ENCODE measurements at regions not wholly inside any gene's neighbourhood (a gene's known extent, or its start where the extent isn't known, plus 50 kb on each side); places are given as distances from the start of the nearest gene placed in this dataset.
"Not testable (repeated sequence)": the region's sequence is repeated elsewhere in the genome, so short reads cannot be mapped to it uniquely, and the experiment has no call there.

DNA sequence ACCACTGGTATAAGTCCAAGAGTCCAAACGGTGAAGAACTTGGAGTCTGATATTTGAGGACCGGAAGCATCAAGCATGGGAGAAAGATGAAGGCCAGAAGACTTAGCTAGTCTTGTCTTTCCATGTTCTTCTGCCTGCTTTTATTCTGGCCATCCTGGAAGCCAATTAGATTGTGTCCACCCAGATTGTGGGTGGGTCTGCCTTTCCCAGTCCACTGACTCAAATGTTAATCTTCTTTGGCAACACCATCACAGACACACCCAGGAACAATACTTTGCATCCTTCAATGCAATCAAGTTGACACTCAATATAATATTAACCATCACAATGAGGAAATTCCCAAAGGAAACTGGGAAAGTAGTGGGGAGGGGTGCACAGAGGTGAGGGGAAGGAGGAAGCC is 340.1 kb downstream of the BMP4 start:
- not testable (repeated sequence) for DNase-seq (ENCODE audit: low read depth in 3 of 3, low spot score in 1 of 3)

DNA sequence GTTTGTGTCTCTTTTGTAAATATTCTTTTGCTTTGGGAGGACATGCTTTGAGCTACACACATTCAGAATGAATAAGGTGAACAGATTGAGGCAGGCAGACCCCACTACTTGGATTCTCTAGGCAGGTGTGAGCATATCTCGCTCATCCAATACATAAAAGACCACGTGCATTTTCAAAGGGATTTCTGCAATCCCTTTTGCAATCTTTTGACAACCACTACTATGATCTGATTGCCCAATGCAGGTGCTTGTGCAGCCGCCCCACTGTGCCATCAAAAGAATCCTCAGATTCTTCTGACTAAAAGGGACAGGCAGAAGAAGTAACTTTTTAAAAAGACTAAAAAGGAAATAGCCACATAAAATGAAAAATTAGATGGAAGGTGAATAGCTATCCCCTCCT is 341.4 kb downstream of the BMP4 start:
- DNase-seq (ENCODE audit: low read depth in 3 of 3, low spot score in 1 of 3), result no peak

GRCh38 chr14:53613404-53614253 is 343.0 kb downstream of the BMP4 start:
- no peak for DNase-seq (ENCODE audit: low read depth in 3 of 3, low spot score in 1 of 3)

- no peak for DNase-seq (ENCODE audit: low read depth in 3 of 3, low spot score in 1 of 3)
Observed at GRCh38 chr14:53610947-53611346, 345.7 kb downstream of the BMP4 start.

DNA sequence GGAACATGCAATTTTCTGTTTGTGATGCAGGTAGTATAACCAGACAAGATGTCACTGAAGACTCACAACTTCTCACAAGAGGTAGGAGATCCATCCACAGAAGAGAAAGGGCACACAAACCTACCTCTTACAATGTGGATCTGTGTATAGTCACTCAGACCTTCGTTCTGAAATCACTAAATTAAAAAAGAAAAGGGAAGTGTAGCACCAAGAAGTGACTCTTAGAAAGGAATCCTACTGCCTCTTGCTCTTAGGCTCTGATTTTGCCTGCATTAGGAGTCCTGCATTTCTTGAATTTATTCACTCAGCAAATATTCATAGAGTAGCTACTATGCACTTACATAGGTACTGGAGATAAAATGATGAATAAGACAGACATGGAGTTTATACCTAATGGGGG is 347.6 kb downstream of the BMP4 start:
- DNase-seq (ENCODE audit: low read depth in 3 of 3, low spot score in 1 of 3), result no peak

DNA sequence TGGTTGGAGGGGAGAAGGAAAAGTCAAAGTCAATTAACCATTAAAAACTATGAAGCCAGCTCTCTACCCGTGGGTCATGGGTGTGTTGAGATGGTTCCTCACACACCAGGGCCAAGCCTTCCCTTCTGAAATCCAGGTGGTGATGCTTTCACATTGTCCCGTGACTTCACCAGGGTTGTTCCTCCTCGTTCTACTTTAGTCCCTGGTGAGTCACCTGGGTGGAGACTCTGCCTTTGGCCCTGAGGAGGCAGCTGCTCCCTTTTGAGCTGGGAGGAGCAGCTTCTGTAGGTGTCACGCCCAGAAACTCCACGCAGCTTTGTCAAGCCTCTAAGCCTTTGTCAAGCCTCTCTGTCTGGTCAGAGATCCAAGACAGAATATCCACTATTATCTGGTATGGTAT is 348.3 kb downstream of the BMP4 start:
- no peak for DNase-seq (ENCODE audit: low read depth in 3 of 3, low spot score in 1 of 3)

GRCh38 chr14:53606203-53606602 is 350.4 kb downstream of the BMP4 start:
- no peak for DNase-seq (ENCODE audit: low read depth in 3 of 3, low spot score in 1 of 3)

DNA sequence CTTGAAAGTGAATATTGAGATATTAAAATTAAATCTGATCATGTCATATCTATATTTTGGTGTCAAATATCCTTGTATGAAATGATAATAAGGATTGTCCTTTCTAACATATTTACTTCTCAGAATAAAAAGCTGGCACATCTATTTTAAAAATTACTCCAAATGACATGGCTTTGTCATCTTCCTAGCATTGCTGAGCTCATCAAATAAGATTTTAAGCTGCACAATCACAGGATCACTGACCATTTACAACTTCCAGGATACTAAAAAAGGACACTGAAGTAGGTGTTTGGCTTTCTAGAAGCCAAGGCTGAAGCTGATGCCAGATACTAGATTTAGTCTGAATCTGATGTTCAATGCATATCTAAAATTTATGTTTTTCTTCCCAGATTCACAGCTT is 351.1 kb downstream of the BMP4 start:
- no peak for DNase-seq (ENCODE audit: low read depth in 3 of 3, low spot score in 1 of 3)

GRCh38 chr14:53603994-53604393 is 352.6 kb downstream of the BMP4 start:
- DNase-seq (ENCODE audit: low read depth in 3 of 3, low spot score in 1 of 3), result no peak

DNA sequence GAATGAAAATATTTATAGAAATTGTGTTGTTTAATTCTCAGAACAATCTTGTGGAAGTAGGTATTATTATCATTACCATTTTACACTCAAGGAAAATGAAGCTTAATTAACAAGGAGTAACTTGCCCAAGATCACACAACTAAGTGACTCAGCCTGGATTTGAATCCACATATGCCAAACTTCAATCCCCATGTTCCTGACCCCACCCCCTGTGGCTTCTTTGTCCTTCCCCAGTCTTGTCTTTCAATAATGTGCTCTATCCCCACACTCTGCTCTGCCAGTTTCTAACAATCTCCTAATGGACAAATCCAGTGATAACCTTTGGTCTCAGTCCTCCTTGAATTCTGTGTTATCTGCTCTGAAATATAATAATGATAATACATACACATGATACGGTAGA is 355.2 kb downstream of the BMP4 start:
- DNase-seq (ENCODE audit: low read depth in 3 of 3, low spot score in 1 of 3), result no peak

DNA sequence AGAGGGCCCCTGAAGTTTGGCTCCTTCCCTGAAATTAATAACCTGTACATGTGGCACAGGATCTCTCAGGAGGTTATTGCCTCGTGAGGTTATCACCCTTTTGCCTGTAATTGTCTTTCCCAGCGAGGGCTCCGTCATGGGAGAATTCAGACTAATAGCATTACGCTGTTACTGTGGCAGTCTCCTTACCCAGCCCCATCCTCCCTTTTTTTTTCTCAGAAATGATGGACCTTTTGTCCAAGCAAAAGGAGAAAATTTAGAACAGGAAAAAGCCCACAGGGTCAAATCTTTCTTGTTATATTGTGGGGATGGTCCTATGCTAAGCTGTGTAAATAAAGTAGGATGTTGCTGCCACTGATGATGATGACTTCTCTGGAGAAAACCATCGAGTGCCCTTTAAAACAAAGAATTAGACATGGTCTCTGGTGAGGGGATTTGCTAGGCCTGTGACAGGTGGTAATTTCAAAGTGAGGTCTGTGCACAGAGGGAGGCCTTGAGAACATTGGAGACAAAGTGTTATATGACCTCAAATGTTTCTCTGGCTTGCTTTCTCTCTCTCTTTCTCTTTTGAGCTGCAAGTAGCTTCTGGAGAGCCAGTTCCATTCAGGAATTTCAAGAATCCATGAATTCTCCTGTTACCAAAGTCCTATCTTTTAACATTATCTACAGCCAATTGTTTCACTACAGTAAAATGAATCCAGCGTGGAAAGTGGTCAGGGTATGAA is 357.2 kb downstream of the BMP4 start:
- no peak for DNase-seq (ENCODE audit: low read depth in 3 of 3, low spot score in 1 of 3)

DNA sequence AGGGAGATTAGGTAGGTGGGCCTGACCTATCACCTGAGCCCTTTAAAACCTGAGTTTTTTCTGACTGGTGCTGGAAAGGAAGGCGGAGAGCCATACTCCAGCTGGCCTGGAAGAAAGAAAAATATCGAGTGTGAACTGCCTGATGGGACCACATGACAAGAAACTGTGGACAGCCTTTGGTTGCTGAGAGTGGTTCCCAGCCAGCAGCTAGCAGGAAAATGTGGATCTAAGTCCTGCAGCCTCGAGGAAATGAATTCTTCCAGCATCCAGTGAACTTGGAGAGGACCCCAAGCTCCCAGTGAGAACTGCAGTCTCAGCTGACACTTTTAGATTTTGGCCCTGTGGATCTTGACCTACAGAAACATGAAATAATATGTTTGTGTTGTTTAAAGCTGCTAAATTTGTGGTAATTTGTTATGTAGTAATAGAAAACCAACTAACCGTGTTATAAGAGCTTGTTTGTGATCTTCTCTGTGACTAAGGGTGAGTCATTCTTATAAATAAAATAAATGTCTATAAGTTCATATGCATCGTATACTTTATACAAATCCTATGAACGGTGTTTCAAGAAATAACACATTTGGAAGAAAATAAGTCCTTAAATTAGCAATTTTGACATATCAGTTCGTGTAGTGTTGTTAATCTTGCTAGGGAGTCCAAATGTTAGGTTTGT is 359.6 kb downstream of the BMP4 start:
- DNase-seq (ENCODE audit: low read depth in 3 of 3, low spot score in 1 of 3), result no peak

DNA sequence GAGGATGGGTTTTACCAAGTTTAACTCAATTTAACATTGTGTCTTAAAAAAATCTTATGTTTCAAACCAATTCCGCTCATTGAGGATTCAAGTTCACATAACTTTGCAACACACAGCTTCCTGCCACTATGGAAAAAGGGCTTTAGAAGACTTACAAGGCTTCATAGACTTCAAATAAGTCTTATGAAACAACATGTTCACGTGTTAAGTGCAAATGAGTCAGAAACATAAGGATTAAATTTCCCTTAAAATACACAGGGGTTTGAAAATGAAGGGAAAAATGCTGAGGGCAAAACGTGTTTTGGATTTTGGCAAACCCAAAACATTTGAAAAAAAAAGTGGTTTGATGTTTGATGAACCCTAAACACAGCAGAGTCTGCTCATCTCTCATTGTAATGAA is 364.8 kb downstream of the BMP4 start:
- no peak for DNase-seq (ENCODE audit: low read depth in 3 of 3, low spot score in 1 of 3)

- DNase-seq (ENCODE audit: low read depth in 3 of 3, low spot score in 1 of 3), result no peak
Observed at GRCh38 chr14:53581504-53581903, 375.1 kb downstream of the BMP4 start.

GRCh38 chr14:53571641-53572328 is 384.8 kb downstream of the BMP4 start:
- no peak for DNase-seq (ENCODE audit: low read depth in 3 of 3, low spot score in 1 of 3)

DNA sequence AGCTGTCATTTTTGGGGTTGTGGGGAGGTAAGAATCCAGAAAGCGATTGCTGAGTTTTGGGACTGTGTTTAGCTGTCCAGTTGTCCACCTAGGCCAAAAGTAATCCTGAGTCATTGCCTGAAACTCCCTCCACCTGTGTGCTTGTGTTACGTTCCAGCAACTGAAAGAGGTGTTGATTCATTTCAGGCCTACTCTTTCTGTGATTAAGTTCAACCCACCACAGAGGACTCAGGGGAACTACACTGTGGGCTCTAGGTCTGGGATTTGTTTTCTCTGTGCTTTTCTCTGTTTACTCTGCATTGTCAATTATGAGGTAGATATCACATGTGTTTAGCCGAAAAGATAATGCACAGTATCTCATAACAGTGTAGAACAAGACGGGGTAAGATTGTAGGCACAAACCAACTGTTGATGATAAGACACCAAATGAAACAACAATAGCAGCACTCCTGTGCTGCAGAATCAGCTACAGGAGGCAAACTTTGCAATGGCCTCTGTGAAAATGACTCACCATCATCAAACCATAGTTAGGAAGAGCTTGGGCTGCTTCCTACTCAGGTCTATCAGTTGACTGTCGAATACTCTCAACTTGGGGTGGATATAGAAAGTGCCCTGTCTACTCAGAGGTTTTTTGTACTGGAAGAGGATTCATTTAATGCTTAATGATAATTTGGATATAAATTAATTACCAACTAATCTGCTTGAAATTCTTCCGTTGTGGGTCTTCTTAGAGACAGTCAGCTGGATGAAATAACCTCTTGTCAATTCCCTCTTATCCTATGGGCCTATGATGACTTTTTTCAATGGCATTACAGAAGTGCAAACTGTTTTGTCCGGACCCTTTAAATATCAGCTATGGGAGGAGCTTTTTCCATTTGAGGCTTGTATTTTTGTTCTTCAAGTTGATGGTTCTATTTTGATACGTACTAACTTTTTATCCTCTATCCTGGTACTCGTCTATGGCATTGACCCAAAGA is 385.9 kb downstream of the BMP4 start:
- DNase-seq (ENCODE audit: low read depth in 3 of 3, low spot score in 1 of 3), result no peak

- no peak for DNase-seq (ENCODE audit: low read depth in 3 of 3, low spot score in 1 of 3)
Observed at GRCh38 chr14:53569446-53569845, 387.2 kb downstream of the BMP4 start.

- no peak for DNase-seq (ENCODE audit: low read depth in 3 of 3, low spot score in 1 of 3)
Observed at GRCh38 chr14:53567236-53567780, 389.3 kb downstream of the BMP4 start.

GRCh38 chr14:53564870-53565269 is 391.8 kb downstream of the BMP4 start:
- no peak for DNase-seq (ENCODE audit: low read depth in 3 of 3, low spot score in 1 of 3)

GRCh38 chr14:53563628-53564027 is 393.0 kb downstream of the BMP4 start:
- DNase-seq (ENCODE audit: low read depth in 3 of 3, low spot score in 1 of 3), result no peak

All from stimulated activated CD4-positive, alpha-beta T cell treated with anti-CD3 and anti-CD28 coated beads, TNF-alpha, amount 100 ng/mL, for 1 hour (primary cell).